NCI-H1048 (cell line): ENCODE measurements at regions not wholly inside any gene's neighbourhood (a gene's known extent, or its start where the extent isn't known, plus 50 kb on each side); places are given as distances from the start of the nearest gene placed in this dataset.
"Not testable (repeated sequence)": the region's sequence is repeated elsewhere in the genome, so short reads cannot be mapped to it uniquely, and the experiment has no call there.

Experiments
- DNase-seq: peaks from one replicate; lab custom pipeline; 2025; lab: John Stamatoyannopoulos, UW

GRCh38 chr2:138390316-138390945 lies 111.1 kb upstream of the SPOPL start:
- no peak for DNase-seq

- DNase-seq, result no peak
Observed at GRCh38 chr2:138391946-138392345, 109.6 kb upstream of the SPOPL start.

GRCh38 chr2:138395565-138396306 lies 105.8 kb upstream of the SPOPL start:
- DNase-seq, result no peak

GRCh38 chr2:138396843-138397242 lies 104.7 kb upstream of the SPOPL start:
- no peak for DNase-seq

- no peak for DNase-seq
Observed at GRCh38 chr2:138403431-138403927, 98.1 kb upstream of the SPOPL start.

GRCh38 chr2:138414014-138414413 lies 87.6 kb upstream of the SPOPL start:
- DNase-seq, result no peak

- DNase-seq, result no peak
Observed at GRCh38 chr2:138415985-138416384, 85.6 kb upstream of the SPOPL start.

- no peak for DNase-seq
Observed at GRCh38 chr2:138418453-138418852, 83.1 kb upstream of the SPOPL start.

- DNase-seq, result no peak
Observed at GRCh38 chr2:138421315-138421970, 80.1 kb upstream of the SPOPL start.

GRCh38 chr2:138421971-138422335 lies 79.6 kb upstream of the SPOPL start:
- DNase-seq, result no peak

- DNase-seq, result no peak
Observed at GRCh38 chr2:138423198-138423597, 78.4 kb upstream of the SPOPL start.

- no peak for DNase-seq
Observed at GRCh38 chr2:138423745-138424144, 77.8 kb upstream of the SPOPL start.

- DNase-seq, result no peak
Observed at GRCh38 chr2:138424436-138425140, 77.0 kb upstream of the SPOPL start.

- DNase-seq, result not testable (repeated sequence)
Observed at GRCh38 chr2:138426116-138426515, 75.5 kb upstream of the SPOPL start.

- no peak for DNase-seq
Observed at GRCh38 chr2:138428710-138429440, 72.7 kb upstream of the SPOPL start.

GRCh38 chr2:138430181-138430580 lies 71.4 kb upstream of the SPOPL start:
- no peak for DNase-seq

- DNase-seq, result no peak
Observed at GRCh38 chr2:138432971-138433370, 68.6 kb upstream of the SPOPL start.

- DNase-seq, result no peak
Observed at GRCh38 chr2:138433995-138434951, 67.3 kb upstream of the SPOPL start.

GRCh38 chr2:138435701-138436100 lies 65.9 kb upstream of the SPOPL start:
- DNase-seq, result no peak

- DNase-seq, result no peak
Observed at GRCh38 chr2:138439733-138440132, 61.8 kb upstream of the SPOPL start.

GRCh38 chr2:138440759-138441158 lies 60.8 kb upstream of the SPOPL start:
- DNase-seq, result no peak
